CD4-positive, alpha-beta T cell treated with Interleukin-17A for 4 hours (primary cell): ENCODE measurements at regions not wholly inside any gene's neighbourhood (a gene's known extent, or its start where the extent isn't known, plus 50 kb on each side); places are given as distances from the start of the nearest gene placed in this dataset.
A peak's percentile ranks its signal among the peaks of the same experiment; 100 is the strongest.

Experiments used
- DNase-seq: peaks from one replicate; pipeline ENCODE4 v3.0.0-alpha.2; 2020; ENCODE audit warnings: mixed read lengths

- no peak for DNase-seq
These were observed 472.4 kb upstream of the MGMT start for GRCh38 chr10:128994598-128995143.

- DNase-seq = no peak
These were observed 471.4 kb upstream of the MGMT start for GRCh38 chr10:128995676-128996075.

GRCh38 chr10:128996092-128996491 lies 470.9 kb upstream of the MGMT start:
- DNase-seq = no peak

DNA sequence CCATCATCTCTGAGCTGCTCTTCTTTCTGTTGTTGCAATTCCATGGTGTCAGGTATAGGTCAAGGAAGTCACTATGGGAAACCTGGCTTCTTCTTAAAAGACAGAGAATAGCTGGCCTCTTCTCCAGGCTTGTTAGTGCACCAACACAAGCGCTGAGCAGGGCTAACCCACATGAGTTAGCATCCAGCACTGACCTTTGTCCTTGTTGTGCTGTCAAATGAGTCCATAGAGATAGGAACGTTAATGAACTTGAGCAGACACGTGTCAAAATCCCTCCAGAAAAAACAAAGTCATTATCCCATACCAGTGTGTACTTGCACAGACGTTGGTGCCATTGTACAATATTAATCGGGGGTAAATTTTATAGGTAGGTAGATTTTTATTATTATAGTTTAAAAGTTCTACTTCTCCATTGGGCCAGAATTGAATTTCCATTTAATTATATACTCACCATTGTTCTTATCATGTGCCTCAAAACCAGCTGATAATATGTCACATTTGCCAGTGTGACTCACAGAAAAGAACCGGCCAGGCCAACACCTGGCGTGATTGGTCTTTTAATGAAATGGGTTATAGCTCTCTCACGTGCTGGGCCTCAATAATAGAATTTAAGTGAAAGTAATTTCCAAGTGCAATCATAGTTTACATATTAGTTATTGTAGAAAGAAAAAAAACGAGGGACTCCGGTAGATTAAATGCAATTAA lies 468.8 kb upstream of the MGMT start:
- no peak for DNase-seq

- DNase-seq = no peak
These were observed 462.6 kb upstream of the MGMT start for GRCh38 chr10:129004398-129004797.

- no peak for DNase-seq
These were observed 462.0 kb upstream of the MGMT start for GRCh38 chr10:129005080-129005479.

- no peak for DNase-seq
These were observed 461.2 kb upstream of the MGMT start for GRCh38 chr10:129005804-129006203.

DNA sequence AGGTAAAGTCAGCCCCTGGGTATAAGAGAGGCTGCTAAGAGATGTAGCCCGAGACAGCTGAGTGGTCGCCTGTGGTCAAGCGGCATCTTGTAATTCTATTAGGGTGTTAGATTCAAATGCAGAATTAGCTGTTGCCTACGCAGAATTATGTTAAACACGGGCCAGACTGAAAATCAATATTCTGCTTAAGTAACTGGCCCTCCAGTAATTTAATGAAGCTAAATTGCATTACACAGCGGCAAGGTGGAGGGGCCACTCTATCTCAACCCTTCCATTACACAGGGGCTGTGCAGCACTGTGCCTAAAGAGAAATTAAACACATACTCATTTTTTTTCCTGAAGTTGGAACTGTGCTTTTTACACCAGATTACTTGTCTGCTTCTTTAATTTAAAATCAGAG lies 448.5 kb upstream of the MGMT start:
- no peak for DNase-seq

- no peak for DNase-seq
These were observed 446.2 kb upstream of the MGMT start for GRCh38 chr10:129020651-129021330.

- no peak for DNase-seq
These were observed 445.3 kb upstream of the MGMT start for GRCh38 chr10:129021594-129022304.

GRCh38 chr10:129023082-129023481 lies 444.0 kb upstream of the MGMT start:
- no peak for DNase-seq

GRCh38 chr10:129024046-129024445 lies 443.0 kb upstream of the MGMT start:
- DNase-seq = no peak

GRCh38 chr10:129025787-129026186 lies 441.3 kb upstream of the MGMT start:
- no peak for DNase-seq

GRCh38 chr10:129027906-129028305 lies 439.1 kb upstream of the MGMT start:
- DNase-seq = no peak

GRCh38 chr10:129028451-129028850 lies 438.6 kb upstream of the MGMT start:
- no peak for DNase-seq

GRCh38 chr10:129029051-129029450 lies 438.0 kb upstream of the MGMT start:
- DNase-seq = no peak

GRCh38 chr10:129029851-129030602 lies 437.0 kb upstream of the MGMT start:
- no peak for DNase-seq

DNA sequence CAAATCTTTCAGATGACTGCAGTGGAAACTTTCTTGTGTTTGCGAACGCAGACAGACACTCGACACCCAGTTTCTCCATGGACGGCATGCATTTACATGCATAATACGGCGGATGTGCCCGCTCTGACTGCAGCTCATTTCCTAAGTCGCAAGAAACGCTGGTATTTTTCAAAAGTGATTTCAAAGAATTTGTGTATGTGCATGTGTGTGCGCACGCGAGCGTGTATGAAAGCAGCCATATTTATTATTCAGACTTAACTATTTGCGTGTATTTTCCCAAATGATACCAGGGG lies 436.5 kb upstream of the MGMT start:
- DNase-seq = no peak

DNA sequence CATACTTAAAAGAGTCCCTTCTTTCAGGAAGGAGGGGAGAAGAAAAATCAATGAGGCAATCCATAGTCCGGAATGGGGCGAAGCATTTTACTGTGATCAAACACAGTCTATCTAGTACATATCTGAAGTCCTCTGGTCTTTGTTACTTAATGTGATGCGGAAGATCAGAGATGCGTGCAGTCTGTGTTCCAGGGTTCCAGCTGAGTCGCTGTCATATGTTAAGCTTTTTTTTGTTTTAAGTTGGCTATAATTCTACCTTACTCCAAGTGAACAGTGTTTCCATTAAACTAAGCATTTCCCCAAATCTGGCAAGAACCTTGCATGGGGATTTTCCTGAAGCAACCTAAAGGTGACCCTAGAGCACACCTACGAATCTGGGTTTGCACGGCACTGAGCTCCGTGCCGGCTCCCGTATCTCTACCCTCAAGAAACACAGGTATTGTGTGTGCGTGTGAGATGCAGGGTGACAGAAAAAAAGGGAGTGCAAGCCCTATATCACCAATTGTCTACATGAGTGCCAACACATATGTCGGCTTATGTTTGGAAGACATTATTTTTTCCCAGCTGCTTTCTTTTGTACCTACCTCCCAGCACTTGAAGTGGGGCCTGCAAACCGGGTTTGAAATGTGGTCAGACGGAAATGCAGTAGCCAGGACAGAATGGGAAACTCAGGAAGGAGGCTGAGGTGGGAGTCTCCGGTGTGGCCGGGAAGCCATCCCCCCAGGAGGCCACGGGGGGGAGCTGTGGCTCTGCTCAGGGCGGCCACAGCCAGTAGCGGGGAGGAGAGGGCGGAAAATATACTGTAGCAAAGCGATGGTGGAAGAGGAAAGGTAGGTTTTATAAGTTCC lies 435.8 kb upstream of the MGMT start:
- peak; percentile 68 for DNase-seq

DNA sequence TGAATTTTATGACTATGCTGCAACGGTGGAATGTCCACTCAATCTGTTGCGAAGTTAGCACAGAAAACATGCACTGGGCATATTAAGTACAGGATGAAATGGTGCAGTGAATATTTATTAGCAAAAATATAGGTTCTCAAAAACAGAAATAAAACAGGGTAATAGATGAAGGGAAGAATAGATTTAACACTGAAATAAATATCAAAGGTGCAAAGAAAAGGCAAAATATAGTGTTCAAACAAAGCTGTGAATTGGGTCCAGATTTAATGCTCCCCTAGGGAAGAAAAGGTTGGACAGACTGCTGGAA lies 435.2 kb upstream of the MGMT start:
- no peak for DNase-seq

DNA sequence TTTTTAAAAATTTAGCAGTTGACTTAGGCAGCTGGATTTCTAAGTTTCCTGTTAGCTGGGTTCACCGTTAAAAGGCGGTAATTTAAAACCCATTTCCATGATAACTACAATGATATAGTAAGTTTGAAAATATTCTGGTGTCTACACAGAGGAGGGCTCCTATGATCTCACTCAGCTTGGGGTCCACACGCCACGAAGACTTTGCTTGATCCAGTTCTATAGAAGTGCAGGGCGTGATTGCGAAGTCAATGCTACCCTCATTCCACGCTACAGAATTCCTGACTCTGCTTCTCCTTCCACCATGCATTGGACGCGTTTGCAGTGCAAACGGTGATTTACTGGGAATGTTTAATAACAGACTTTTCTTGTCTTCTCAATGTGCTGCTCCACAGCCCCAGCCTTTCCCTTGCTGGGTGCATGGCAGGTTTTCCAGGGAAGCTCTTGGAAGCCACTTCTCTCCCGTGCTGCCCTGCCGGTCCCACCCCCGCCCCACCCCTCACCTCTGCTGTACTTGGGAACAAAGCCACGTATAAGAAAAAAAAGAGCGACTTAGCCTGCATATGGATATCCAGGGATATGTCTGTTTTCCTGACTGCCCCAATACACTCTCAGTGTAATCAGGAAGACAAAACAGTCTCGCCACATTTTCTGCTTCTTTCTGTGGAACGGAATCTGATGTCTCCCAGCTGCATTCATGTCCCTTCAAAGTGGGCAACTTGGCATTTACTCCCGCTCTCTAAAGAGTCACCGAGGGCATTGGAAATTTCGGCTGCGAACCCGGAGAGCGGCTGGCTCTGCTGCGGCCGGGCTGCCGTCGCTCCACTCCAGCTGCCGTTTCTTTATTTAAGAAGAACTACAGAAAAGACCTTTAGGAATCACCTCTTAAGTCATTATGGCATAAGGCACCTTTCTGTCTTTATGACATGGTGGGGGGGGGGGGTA lies 434.4 kb upstream of the MGMT start:
- DNase-seq = no peak
